ENCODE measurements at regions not wholly inside any gene's neighbourhood (a gene's known extent, or its start where the extent isn't known, plus 50 kb on each side); places are given as distances from the start of the nearest gene placed in this dataset.

DNA sequence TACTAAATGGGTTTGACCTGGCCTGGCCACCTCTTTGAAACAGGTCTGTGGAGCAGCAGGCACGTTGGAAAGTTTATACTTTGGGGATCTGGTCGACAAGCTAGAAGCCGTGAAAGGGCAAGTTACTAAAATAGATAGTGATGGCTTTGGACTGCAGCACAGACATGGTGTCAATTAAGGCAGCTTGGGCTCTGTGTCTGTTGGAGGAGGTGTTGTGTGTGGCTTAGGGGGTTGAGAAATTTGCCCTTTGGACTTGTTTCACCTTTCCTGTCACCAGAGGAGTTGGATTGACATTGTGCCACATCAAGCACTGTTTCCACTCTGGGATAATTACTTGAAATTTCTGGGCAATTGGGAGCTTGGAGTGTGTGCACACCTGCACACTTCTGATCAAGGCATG lies 251.8 kb upstream of the MKI67 start:
- DNase-seq = no peak

- DNase-seq = no peak
These were observed 254.7 kb upstream of the MKI67 start for GRCh38 chr10:128380946-128381345.

DNA sequence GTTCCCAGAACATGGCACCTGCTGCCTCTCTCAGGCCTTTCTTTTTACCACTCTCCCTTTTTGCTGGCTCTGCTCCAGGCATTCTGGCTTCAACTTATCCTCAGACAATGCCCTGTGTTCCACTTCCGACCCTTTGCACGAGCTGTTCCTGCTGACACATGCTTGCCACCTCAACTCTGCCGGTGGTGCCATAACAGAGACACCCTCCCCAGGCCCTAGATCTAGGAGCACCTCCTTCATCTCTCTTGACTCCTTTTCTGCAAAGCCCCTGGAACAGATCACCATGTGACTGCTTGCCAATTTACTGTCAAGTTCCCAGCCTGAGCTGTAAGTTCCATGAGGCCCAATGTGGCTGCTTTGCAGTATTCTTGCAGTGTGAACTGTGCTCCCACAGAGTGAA lies 256.0 kb upstream of the MKI67 start:
- DNase-seq = no peak

GRCh38 chr10:128384831-128385230 lies 258.6 kb upstream of the MKI67 start:
- no peak for DNase-seq

- no peak for DNase-seq
These were observed 260.0 kb upstream of the MKI67 start for GRCh38 chr10:128386231-128386630.

- no peak for DNase-seq
These were observed 260.8 kb upstream of the MKI67 start for GRCh38 chr10:128386816-128387604.

- no peak for DNase-seq
These were observed 264.4 kb upstream of the MKI67 start for GRCh38 chr10:128390596-128390995.

- DNase-seq = no peak
These were observed 267.3 kb upstream of the MKI67 start for GRCh38 chr10:128393546-128393945.

GRCh38 chr10:128398118-128398517 lies 271.9 kb upstream of the MKI67 start:
- no peak for DNase-seq

DNA sequence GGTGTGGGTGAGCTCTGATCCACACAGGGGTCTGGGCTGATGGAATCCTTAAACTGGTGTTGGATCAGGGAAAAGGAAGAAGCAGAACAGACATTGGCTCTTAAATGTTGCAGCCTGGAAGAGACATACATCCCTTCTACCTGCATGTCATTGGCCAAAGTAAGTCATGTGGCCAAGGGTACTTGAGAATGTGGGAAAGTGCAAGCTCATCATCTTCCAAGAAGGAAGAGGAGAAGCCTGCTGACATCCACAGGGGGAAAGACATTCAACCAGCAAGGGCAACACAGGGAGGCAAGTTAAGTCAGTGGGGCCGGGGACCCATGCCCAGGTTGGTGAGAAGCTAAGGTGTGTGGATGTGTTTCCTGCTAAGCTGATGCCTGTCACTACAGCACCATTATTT lies 272.8 kb upstream of the MKI67 start:
- no peak for DNase-seq

DNA sequence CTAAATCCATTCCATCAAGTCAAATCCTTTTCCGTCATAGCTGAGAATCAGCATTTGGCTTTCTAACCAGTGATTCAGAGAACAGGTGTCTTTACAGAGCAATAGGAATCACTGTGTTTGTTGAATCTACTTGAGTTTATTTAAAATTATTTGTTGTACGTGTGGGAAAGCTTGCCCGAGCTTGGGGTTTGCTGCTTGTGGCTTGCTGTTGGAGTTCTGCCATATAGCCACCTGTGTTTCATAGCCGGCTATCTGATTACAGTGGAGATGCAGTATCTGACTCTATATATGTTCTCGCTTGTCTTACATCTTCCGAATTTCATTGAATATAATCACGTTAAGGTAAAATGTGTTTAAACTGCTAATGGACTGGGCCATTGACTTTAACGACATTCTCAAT lies 274.3 kb upstream of the MKI67 start:
- no peak for DNase-seq

DNA sequence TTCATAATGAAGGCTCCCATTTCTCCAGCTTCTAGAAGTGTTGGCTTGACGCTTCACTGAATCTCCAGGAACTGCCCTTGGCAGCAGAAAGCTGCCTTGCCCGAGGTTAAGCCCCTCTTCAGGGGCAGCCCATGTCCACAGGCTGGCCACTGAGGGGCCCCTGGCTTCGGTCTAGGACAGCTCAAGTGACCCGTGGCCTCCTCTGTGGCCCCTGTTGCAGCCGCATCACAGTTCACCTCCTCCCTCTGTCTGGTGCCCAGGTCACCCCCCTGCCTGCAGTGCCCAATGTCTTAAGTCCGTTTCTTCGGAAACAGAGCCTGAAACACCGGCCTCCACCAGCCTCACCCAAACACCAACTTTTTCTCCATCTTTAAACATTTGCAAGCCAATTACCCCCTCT lies 279.2 kb upstream of the MKI67 start:
- no peak for DNase-seq

DNA sequence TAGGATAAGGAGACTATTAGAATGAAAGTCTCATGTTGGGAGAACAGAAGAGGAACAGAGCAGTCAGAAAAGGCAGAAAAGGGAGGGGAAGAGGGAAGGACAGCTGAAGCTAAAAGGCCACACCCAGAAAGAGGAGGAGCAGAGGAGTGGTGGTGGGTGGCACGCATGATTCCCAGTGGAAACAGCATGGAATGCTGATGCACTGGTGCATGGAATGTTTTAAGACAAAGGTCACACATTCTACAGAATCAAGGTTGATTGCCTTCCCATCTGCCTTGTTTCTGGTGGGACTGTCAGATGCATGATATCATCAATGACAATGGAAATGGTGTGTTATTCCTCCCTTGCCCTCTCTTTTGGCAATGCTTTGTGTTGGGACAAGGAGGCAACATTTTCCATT lies 285.4 kb upstream of the MKI67 start:
- no peak for DNase-seq

DNA sequence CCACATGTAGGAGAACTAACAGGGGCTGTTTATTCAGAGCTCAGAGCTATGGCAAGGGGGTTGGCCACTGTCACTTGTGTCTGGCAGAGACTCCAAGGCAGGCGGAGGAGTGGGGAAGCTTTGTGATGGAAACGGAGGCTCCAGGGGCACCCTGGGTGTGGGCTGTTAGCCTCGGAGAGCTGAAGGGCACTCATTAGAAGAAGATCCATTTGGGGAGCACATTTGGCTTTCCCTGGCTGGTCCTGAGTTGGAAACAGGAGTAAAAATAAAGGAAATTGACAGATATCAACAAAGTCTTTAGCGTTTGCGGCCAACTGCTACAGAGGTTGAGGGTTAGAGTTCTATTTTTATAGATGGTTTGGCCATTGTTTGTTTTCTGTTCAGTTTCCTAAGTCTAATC lies 288.3 kb upstream of the MKI67 start:
- no peak for DNase-seq

- no peak for DNase-seq
These were observed 290.0 kb upstream of the MKI67 start for GRCh38 chr10:128416231-128416630.

DNA sequence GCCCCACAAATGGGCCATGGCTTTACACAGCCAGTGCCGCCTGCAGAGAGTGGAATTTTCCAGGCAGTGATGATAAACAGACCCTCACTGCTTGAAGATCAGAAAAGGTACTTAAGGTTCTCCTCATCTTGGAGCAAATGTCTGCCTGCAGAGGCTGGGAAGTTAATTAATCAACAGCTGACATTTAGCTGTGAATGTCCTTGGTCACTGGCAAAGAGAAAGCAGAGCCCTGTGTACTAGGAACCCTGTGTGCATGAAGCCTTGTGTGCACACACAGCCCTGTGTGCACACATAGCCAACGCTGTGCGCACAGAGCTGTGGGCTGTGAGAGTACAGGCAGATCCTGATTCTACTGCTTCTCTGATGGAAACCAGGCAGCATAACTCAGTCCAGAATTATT lies 291.6 kb upstream of the MKI67 start:
- DNase-seq = no peak

DNA sequence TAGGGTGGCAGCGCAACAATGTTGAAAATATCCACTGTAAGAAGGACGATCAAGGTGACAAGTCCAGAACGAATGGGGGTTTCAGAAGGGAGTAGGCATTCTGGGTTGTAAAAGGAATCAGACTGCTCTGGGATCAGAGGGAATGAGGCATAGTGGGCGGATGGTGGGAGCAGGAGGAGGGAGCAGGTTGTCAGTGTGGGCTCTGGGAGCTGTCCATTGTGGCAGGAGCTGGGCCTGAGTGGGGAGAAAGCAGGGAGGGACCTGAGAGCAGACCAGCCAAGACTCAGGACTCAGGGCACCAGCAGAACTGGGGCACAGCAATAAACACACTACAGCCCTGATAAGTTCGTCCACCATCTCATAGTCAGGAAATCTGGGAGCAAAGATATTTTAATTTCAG lies 292.6 kb upstream of the MKI67 start:
- DNase-seq = no peak

DNA sequence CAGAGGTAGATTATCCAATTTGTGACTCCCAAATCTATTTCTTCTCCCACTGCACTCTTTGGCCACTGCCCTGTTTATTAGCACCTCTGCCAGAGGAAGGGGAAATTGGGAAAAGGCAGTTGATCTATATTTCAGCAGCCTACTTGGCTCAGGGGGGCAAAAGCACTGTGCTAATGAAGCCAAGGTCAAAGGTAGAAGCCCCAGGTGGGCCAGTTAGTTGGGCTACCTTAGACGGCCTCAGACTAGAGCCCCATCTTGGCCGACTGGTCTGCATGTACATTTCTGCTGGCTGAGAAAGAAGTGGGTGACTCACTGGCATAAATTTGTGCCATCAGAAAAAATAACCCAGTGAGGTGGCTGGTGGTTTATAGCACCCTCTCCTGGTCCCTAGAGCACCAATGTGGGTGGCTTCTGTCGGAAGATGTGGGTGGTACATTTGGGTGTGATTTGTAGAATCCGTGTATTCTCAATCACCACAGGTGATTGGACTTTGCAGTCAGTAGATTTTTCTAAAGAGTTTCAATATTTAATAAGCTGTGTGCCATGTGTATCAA lies 293.3 kb upstream of the MKI67 start:
- DNase-seq = no peak

GRCh38 chr10:128420623-128421022 lies 294.4 kb upstream of the MKI67 start:
- no peak for DNase-seq

- DNase-seq = no peak
These were observed 295.3 kb upstream of the MKI67 start for GRCh38 chr10:128421371-128422160.

DNA sequence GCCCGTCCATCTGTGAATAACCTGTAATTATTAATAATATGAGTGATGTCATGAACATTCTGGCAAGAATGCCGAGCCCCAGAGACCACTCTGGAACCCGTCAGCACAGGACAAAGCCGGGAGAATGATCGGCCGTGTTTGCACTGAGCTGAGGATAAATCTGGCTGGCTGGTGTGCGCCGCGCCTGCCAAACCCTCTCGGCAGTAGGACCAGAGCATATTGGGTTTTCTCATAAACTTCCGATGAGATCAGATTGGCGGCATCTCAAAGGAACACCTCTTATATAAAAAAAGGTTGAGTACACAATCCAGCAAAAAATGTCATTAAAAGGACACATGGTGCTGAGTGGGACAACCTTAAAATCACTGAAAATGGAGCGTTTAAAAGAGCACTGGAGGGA lies 296.0 kb upstream of the MKI67 start:
- no peak for DNase-seq

GRCh38 chr10:128422999-128423398 lies 296.8 kb upstream of the MKI67 start:
- DNase-seq = no peak

- no peak for DNase-seq
These were observed 303.1 kb upstream of the MKI67 start for GRCh38 chr10:128429321-128429720.

- no peak for DNase-seq
These were observed 303.8 kb upstream of the MKI67 start for GRCh38 chr10:128429835-128430513.

Data from NCI-H2227 treated with DMSO at 0.1 percent for 48 hours (cell line).